GM19328 (cell line): ENCODE measurements at regions not wholly inside any gene's neighbourhood (a gene's known extent, or its start where the extent isn't known, plus 50 kb on each side); places are given as distances from the start of the nearest gene placed in this dataset.
"Not testable (repeated sequence)": the region's sequence is repeated elsewhere in the genome, so short reads cannot be mapped to it uniquely, and the experiment has no call there.

Experiments
- ATAC-seq: cut with Tn5 transposase; IDR thresholded peaks from one replicate; pipeline ENCODE4 v1.9.1; 2021; ENCODE audit warnings: mild to moderate bottlenecking, moderate library complexity; ENCODE audit not compliant: unreplicated experiment

GRCh38 chr13:84641491-84641890 lies 759.2 kb upstream of the SLITRK1 start:
- no peak for ATAC-seq

GRCh38 chr13:84640691-84641090 lies 758.4 kb upstream of the SLITRK1 start:
- ATAC-seq, result no peak

- no peak for ATAC-seq
Measured at GRCh38 chr13:84630476-84630875, 748.2 kb upstream of the SLITRK1 start.

GRCh38 chr13:84616864-84617263 lies 734.6 kb upstream of the SLITRK1 start:
- no peak for ATAC-seq

- no peak for ATAC-seq
Measured at GRCh38 chr13:84609716-84610115, 727.4 kb upstream of the SLITRK1 start.

- ATAC-seq, result no peak
Measured at GRCh38 chr13:84607261-84608013, 725.2 kb upstream of the SLITRK1 start.

- no peak for ATAC-seq
Measured at GRCh38 chr13:84606616-84607015, 724.3 kb upstream of the SLITRK1 start.

- no peak for ATAC-seq
Measured at GRCh38 chr13:84605927-84606326, 723.7 kb upstream of the SLITRK1 start.

- no peak for ATAC-seq
Measured at GRCh38 chr13:84591444-84591843, 709.2 kb upstream of the SLITRK1 start.

- ATAC-seq, result no peak
Measured at GRCh38 chr13:84590663-84591062, 708.4 kb upstream of the SLITRK1 start.

- no peak for ATAC-seq
Measured at GRCh38 chr13:84588023-84588422, 705.7 kb upstream of the SLITRK1 start.

GRCh38 chr13:84579901-84580300 lies 697.6 kb upstream of the SLITRK1 start:
- ATAC-seq, result not testable (repeated sequence)

GRCh38 chr13:84574851-84575250 lies 692.6 kb upstream of the SLITRK1 start:
- no peak for ATAC-seq

GRCh38 chr13:84571264-84571663 lies 689.0 kb upstream of the SLITRK1 start:
- no peak for ATAC-seq

GRCh38 chr13:84570831-84571230 lies 688.6 kb upstream of the SLITRK1 start:
- no peak for ATAC-seq

- ATAC-seq, result no peak
Measured at GRCh38 chr13:84569366-84569765, 687.1 kb upstream of the SLITRK1 start.

GRCh38 chr13:84567848-84568247 lies 685.6 kb upstream of the SLITRK1 start:
- ATAC-seq, result no peak

GRCh38 chr13:84566780-84567179 lies 684.5 kb upstream of the SLITRK1 start:
- ATAC-seq, result no peak

GRCh38 chr13:84563611-84564010 lies 681.3 kb upstream of the SLITRK1 start:
- no peak for ATAC-seq

GRCh38 chr13:84553227-84553626 lies 671.0 kb upstream of the SLITRK1 start:
- ATAC-seq, result no peak

GRCh38 chr13:84543962-84544361 lies 661.7 kb upstream of the SLITRK1 start:
- ATAC-seq, result no peak

GRCh38 chr13:84542348-84542747 lies 660.1 kb upstream of the SLITRK1 start:
- no peak for ATAC-seq

- ATAC-seq, result no peak
Measured at GRCh38 chr13:84536906-84537305, 654.6 kb upstream of the SLITRK1 start.
